IPS-18a (cell line): ENCODE measurements at regions not wholly inside any gene's neighbourhood (a gene's known extent, or its start where the extent isn't known, plus 50 kb on each side); places are given as distances from the start of the nearest gene placed in this dataset.

Experiments used
- H3K27ac ChIP-seq: one replicate; pipeline ENCODE4 v1.5.1; 2013; ENCODE audit warnings: low read length
- H3K27me3 ChIP-seq: one replicate; pipeline ENCODE4 v1.6.1; 2013; ENCODE audit warnings: mild to moderate bottlenecking, low read length; ENCODE audit not compliant: control insufficient read depth, insufficient read depth
- H3K36me3 ChIP-seq: one replicate; pipeline ENCODE4 v1.6.1; 2013; ENCODE audit warnings: low read depth, low read length; ENCODE audit not compliant: control insufficient read depth
- H3K4me1 ChIP-seq: one replicate; pipeline ENCODE4 v1.6.1; 2013; ENCODE audit warnings: low read depth, low read length; ENCODE audit not compliant: control insufficient read depth
- H3K4me3 ChIP-seq: one replicate; pipeline ENCODE4 v1.5.1; 2013; ENCODE audit warnings: low read length
- H3K9ac ChIP-seq: one replicate; pipeline ENCODE4 v1.6.1; 2013; ENCODE audit warnings: mild to moderate bottlenecking, low read length, moderate library complexity
- H3K9me3 ChIP-seq: one replicate; pipeline ENCODE4 v1.6.1; 2013; ENCODE audit warnings: low read depth, low read length; ENCODE audit not compliant: control insufficient read depth

- H3K4me3 ChIP-seq = no peak overlapping the region
- H3K9ac ChIP-seq = no peak overlapping the region
- H3K4me1 ChIP-seq = no peaks in the 10 kb centered on the region
- peaks cover under 1% of the 10 kb centered on the region for H3K9me3 ChIP-seq
- no peak overlapping the region for H3K27ac ChIP-seq
- H3K36me3 ChIP-seq = no peaks in the 10 kb centered on the region
- no peaks in the 10 kb centered on the region for H3K27me3 ChIP-seq
Observed at GRCh38 chr18:40692871-40693270, 1262.2 kb upstream of the PIK3C3 start.

GRCh38 chr18:40690062-40690461, 1265.0 kb upstream of the PIK3C3 start:
- no peaks in the 10 kb centered on the region for H3K4me1 ChIP-seq
- H3K9me3 ChIP-seq = no peaks in the 10 kb centered on the region
- H3K36me3 ChIP-seq = no peaks in the 10 kb centered on the region
- no peak overlapping the region for H3K9ac ChIP-seq
- no peak overlapping the region for H3K27ac ChIP-seq
- no peaks in the 10 kb centered on the region for H3K27me3 ChIP-seq
- H3K4me3 ChIP-seq = no peak overlapping the region

GRCh38 chr18:40687399-40687798, 1267.6 kb upstream of the PIK3C3 start:
- no peak overlapping the region for H3K4me3 ChIP-seq
- no peaks in the 10 kb centered on the region for H3K27me3 ChIP-seq

GRCh38 chr18:40686836-40687235, 1268.2 kb upstream of the PIK3C3 start:
- H3K27me3 ChIP-seq = no peaks in the 10 kb centered on the region
- no peak overlapping the region for H3K9ac ChIP-seq
- H3K27ac ChIP-seq = no peak overlapping the region
- no peaks in the 10 kb centered on the region for H3K4me1 ChIP-seq
- H3K36me3 ChIP-seq = no peaks in the 10 kb centered on the region
- no peak overlapping the region for H3K4me3 ChIP-seq
- no peaks in the 10 kb centered on the region for H3K9me3 ChIP-seq

More at GRCh38 chr18:40687399-40687798, 1267.6 kb upstream of the PIK3C3 start:
- no peak overlapping the region for H3K27ac ChIP-seq
- H3K36me3 ChIP-seq = no peaks in the 10 kb centered on the region
- H3K4me1 ChIP-seq = no peaks in the 10 kb centered on the region
- H3K9ac ChIP-seq = no peak overlapping the region
- no peaks in the 10 kb centered on the region for H3K9me3 ChIP-seq

GRCh38 chr18:40685219-40685618, 1269.8 kb upstream of the PIK3C3 start:
- no peaks in the 10 kb centered on the region for H3K9me3 ChIP-seq
- no peak overlapping the region for H3K9ac ChIP-seq
- H3K27me3 ChIP-seq = no peaks in the 10 kb centered on the region
- H3K36me3 ChIP-seq = no peaks in the 10 kb centered on the region
- no peak overlapping the region for H3K4me3 ChIP-seq
- no peaks in the 10 kb centered on the region for H3K4me1 ChIP-seq
- H3K27ac ChIP-seq = no peak overlapping the region

- Histone ChIP-seq H3K9ac (no peak overlapping the region), H3K27me3 (no peaks in the 10 kb centered on the region), H3K9me3 (no peaks in the 10 kb centered on the region), H3K4me1 (no peaks in the 10 kb centered on the region), H3K27ac (no peak overlapping the region), H3K36me3 (no peaks in the 10 kb centered on the region), H3K4me3 (no peak overlapping the region)
Observed at GRCh38 chr18:40678318-40678717, 1276.7 kb upstream of the PIK3C3 start.

GRCh38 chr18:40676668-40677067, 1278.4 kb upstream of the PIK3C3 start:
- H3K27me3 ChIP-seq = no peaks in the 10 kb centered on the region
- no peak overlapping the region for H3K9ac ChIP-seq
- no peaks in the 10 kb centered on the region for H3K9me3 ChIP-seq

GRCh38 chr18:40673150-40673549, 1281.9 kb upstream of the PIK3C3 start:
- Histone ChIP-seq H3K4me1 (no peaks in the 10 kb centered on the region), H3K27ac (no peak overlapping the region), H3K9ac (no peak overlapping the region), H3K36me3 (no peaks in the 10 kb centered on the region), H3K4me3 (no peak overlapping the region), H3K9me3 (no peaks in the 10 kb centered on the region), H3K27me3 (no peaks in the 10 kb centered on the region)

More at GRCh38 chr18:40676668-40677067, 1278.4 kb upstream of the PIK3C3 start:
- no peak overlapping the region for H3K4me3 ChIP-seq
- no peaks in the 10 kb centered on the region for H3K4me1 ChIP-seq
- no peak overlapping the region for H3K27ac ChIP-seq
- H3K36me3 ChIP-seq = no peaks in the 10 kb centered on the region

GRCh38 chr18:40672590-40672989, 1282.4 kb upstream of the PIK3C3 start:
- Histone ChIP-seq H3K4me1 (no peaks in the 10 kb centered on the region), H3K9me3 (no peaks in the 10 kb centered on the region), H3K36me3 (no peaks in the 10 kb centered on the region), H3K27ac (no peak overlapping the region), H3K9ac (no peak overlapping the region), H3K4me3 (no peak overlapping the region), H3K27me3 (no peaks in the 10 kb centered on the region)

GRCh38 chr18:40670668-40671375, 1284.2 kb upstream of the PIK3C3 start:
- H3K4me1 ChIP-seq = no peaks in the 10 kb centered on the region
- no peaks in the 10 kb centered on the region for H3K36me3 ChIP-seq

GRCh38 chr18:40662898-40663437, 1292.1 kb upstream of the PIK3C3 start:
- Histone ChIP-seq H3K27me3 (no peaks in the 10 kb centered on the region), H3K36me3 (no peaks in the 10 kb centered on the region), H3K9ac (no peak overlapping the region), H3K4me3 (no peak overlapping the region), H3K9me3 (no peaks in the 10 kb centered on the region), H3K27ac (no peak overlapping the region), H3K4me1 (no peaks in the 10 kb centered on the region)

More at GRCh38 chr18:40670668-40671375, 1284.2 kb upstream of the PIK3C3 start:
- Histone ChIP-seq H3K4me3 (no peak overlapping the region), H3K27me3 (no peaks in the 10 kb centered on the region), H3K9ac (no peak overlapping the region), H3K27ac (no peak overlapping the region), H3K9me3 (no peaks in the 10 kb centered on the region)

- Histone ChIP-seq H3K36me3 (no peaks in the 10 kb centered on the region), H3K27ac (no peak overlapping the region), H3K4me3 (no peak overlapping the region), H3K9ac (no peak overlapping the region), H3K9me3 (no peaks in the 10 kb centered on the region), H3K27me3 (no peaks in the 10 kb centered on the region), H3K4me1 (no peaks in the 10 kb centered on the region)
Observed at GRCh38 chr18:40653682-40654081, 1301.4 kb upstream of the PIK3C3 start.
